HepG2 (cell line): ENCODE measurements at regions not wholly inside any gene's neighbourhood (a gene's known extent, or its start where the extent isn't known, plus 50 kb on each side); places are given as distances from the start of the nearest gene placed in this dataset.
A peak's percentile ranks its signal among the peaks of the same experiment; 100 is the strongest.

ENCODE experiments used
- AHR ChIP-seq: IDR thresholded peaks from 2 replicates; pipeline ENCODE4 v1.6.1; 2018; ENCODE audit warnings: missing genetic modification reagents, missing compliant biosample characterization
- ELF3 ChIP-seq: IDR thresholded peaks from 2 replicates; pipeline ENCODE4 v1.6.1; 2016; ENCODE audit warnings: missing genetic modification reagents, missing compliant biosample characterization
- FOXO1 ChIP-seq: sonication (generic); formaldehyde crosslinking; IDR thresholded peaks from 2 replicates; pipeline ENCODE4 v1.4.0; 2020; ENCODE audit warnings: missing genetic modification reagents
- GATAD2A ChIP-seq: IDR thresholded peaks from 2 replicates; pipeline ENCODE4 v1.6.1; 2016
- LCORL ChIP-seq, 2 experiments: fragments of 450-650 bp in 1 of 2; sonication (generic) in 1 of 2; formaldehyde crosslinking in 1 of 2; IDR thresholded peaks; 2 replicates each; pipeline versions ENCODE4 v1.5.0 to v1.6.1; 2017 to 2020; ENCODE audit warnings: antibody characterized with exemption in 1 of 2, missing genetic modification reagents in 1 of 2
- MED13 ChIP-seq: sonication (generic); formaldehyde crosslinking; IDR thresholded peaks from 2 replicates; pipeline ENCODE4 v1.5.0; 2020; ENCODE audit warnings: missing genetic modification reagents
- NFKB2 ChIP-seq: sonication (generic); formaldehyde crosslinking; IDR thresholded peaks from 2 replicates; pipeline ENCODE4 v1.4.0; 2020; ENCODE audit warnings: missing genetic modification reagents, borderline replicate concordance
- NR2F2 ChIP-seq: IDR thresholded peaks from 2 replicates; pipeline ENCODE4 v1.6.1; 2012; ENCODE audit warnings: low read depth, inconsistent platforms, borderline replicate concordance
- RFXAP ChIP-seq: sonication (generic); formaldehyde crosslinking; IDR thresholded peaks from 2 replicates; pipeline ENCODE4 v1.4.0; 2020; ENCODE audit warnings: missing genetic modification reagents, borderline replicate concordance
- SALL1 ChIP-seq: sonication (generic); formaldehyde crosslinking; IDR thresholded peaks from 2 replicates; pipeline ENCODE4 v1.8.0; 2022; ENCODE audit warnings: mild to moderate bottlenecking, missing genetic modification reagents
- TBX2 ChIP-seq: sonication (generic); formaldehyde crosslinking; IDR thresholded peaks from 2 replicates; pipeline ENCODE4 v1.5.0; 2020; ENCODE audit warnings: missing genetic modification reagents, mild to moderate bottlenecking, borderline replicate concordance
- ZC3H13 ChIP-seq: sonication (generic); formaldehyde crosslinking; IDR thresholded peaks from 2 replicates; pipeline ENCODE4 v1.8.1; 2023; ENCODE audit warnings: mild to moderate bottlenecking, missing genetic modification reagents, moderate library complexity
- ZNF3 ChIP-seq: IDR thresholded peaks from 2 replicates; pipeline ENCODE4 v1.7.0; 2017; ENCODE audit warnings: inconsistent platforms
- ZNF329 ChIP-seq: sonication (generic); formaldehyde crosslinking; IDR thresholded peaks from 2 replicates; pipeline ENCODE4 v1.9.0; 2021; ENCODE audit warnings: low read depth, mild to moderate bottlenecking, missing genetic modification reagents
- ZNF343 ChIP-seq: sonication (generic); formaldehyde crosslinking; IDR thresholded peaks from 2 replicates; pipeline ENCODE4 v1.4.0; 2020; ENCODE audit warnings: mild to moderate bottlenecking, missing genetic modification reagents
- ZNF570 ChIP-seq: sonication (generic); formaldehyde crosslinking; IDR thresholded peaks from 2 replicates; pipeline ENCODE4 v1.4.0; 2020; ENCODE audit warnings: mild to moderate bottlenecking, missing genetic modification reagents, borderline replicate concordance
- ZNF792 ChIP-seq: IDR thresholded peaks from 2 replicates; pipeline ENCODE4 v1.6.1; 2016
- ZNF841 ChIP-seq: sonication (generic); formaldehyde crosslinking; IDR thresholded peaks from 2 replicates; pipeline ENCODE4 v1.8.1; 2023; ENCODE audit warnings: missing genetic modification reagents, borderline replicate concordance
- TF ChIP-seq, protein P1 (sequence below): sonication (generic); formaldehyde crosslinking; IDR thresholded peaks from 2 replicates; pipeline ENCODE4 v1.4.0; 2020; ENCODE audit warnings: missing genetic modification reagents, mild to moderate bottlenecking, borderline replicate concordance
- TF ChIP-seq, protein P2 (sequence below): sonication (generic); formaldehyde crosslinking; IDR thresholded peaks from 2 replicates; pipeline ENCODE4 v1.5.0; 2020; ENCODE audit warnings: missing genetic modification reagents
- TF ChIP-seq, protein P3 (sequence below): sonication (generic); formaldehyde crosslinking; IDR thresholded peaks from 2 replicates; pipeline ENCODE4 v1.4.0; 2020; ENCODE audit warnings: missing genetic modification reagents
- TF ChIP-seq, protein P4 (sequence below), 2 experiments: sonication (generic) in 1 of 2; formaldehyde crosslinking in 1 of 2; IDR thresholded peaks; 2 replicates each; pipeline versions ENCODE4 v1.4.0 to v1.6.1; 2016 to 2020; ENCODE audit warnings: borderline replicate concordance in 1 of 2, low read depth in 1 of 2, mild to moderate bottlenecking in 1 of 2, missing genetic modification reagents in 1 of 2
- TF ChIP-seq, protein P5 (sequence below): sonication (generic); formaldehyde crosslinking; IDR thresholded peaks from 2 replicates; pipeline ENCODE4 v1.4.0; 2020; ENCODE audit warnings: mild to moderate bottlenecking, low read depth, missing genetic modification reagents

DNA sequence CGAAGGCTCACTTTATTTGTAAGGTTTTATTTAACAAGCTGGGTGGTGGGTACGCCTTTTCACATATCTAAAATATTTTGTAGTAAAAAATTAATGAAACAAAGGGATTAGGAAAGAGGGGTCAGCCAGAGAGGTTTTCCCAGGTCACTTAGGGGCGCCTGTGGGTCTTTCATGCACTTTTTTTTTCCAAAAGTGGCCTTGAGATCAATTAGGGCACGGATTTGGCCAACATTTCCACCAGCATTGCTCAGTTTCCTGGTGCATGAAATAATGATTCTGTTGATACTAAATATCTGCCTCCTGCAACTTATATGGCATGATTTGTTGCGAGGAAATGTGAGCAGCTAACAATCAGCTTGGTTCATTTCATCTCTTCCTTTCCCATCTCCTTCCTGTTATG lies 67.6 kb upstream of the ZCCHC2 start (continued):
- peak; percentile 57 for TF ChIP-seq GATAD2A (CRISPR knock-in tag)
- TF ChIP-seq ZC3H13 (CRISPR knock-in tag): no peak
- TF ChIP-seq ZNF343: no peak
- 0 out of 2 replicates have a peak, but pooled peaks have one; percentile 25 for TF ChIP-seq FOXO1
- TF ChIP-seq ZNF792: no peak
- TF ChIP-seq ZNF3 (CRISPR knock-in tag): no peak
- TF ChIP-seq, protein P1, sequence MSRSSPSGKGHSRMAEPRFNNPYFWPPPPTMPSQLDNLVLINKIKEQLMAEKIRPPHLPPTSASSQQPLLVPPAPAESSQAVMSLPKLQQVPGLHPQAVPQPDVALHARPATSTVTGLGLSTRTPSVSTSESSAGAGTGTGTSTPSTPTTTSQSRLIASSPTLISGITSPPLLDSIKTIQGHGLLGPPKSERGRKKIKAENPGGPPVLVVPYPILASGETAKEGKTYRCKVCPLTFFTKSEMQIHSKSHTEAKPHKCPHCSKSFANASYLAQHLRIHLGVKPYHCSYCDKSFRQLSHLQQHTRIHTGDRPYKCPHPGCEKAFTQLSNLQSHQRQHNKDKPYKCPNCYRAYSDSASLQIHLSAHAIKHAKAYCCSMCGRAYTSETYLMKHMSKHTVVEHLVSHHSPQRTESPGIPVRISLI (CRISPR knock-in tag): peak; percentile 96
- TF ChIP-seq RFXAP (CRISPR knock-in tag): no peak
- TF ChIP-seq TBX2 (CRISPR knock-in tag): peak; percentile 52; the same call in 1 of the 2 replicates
- no peak for TF ChIP-seq ZNF841 (CRISPR knock-in tag)
- peak; percentile 90 for TF ChIP-seq NR2F2
- TF ChIP-seq, protein P2, sequence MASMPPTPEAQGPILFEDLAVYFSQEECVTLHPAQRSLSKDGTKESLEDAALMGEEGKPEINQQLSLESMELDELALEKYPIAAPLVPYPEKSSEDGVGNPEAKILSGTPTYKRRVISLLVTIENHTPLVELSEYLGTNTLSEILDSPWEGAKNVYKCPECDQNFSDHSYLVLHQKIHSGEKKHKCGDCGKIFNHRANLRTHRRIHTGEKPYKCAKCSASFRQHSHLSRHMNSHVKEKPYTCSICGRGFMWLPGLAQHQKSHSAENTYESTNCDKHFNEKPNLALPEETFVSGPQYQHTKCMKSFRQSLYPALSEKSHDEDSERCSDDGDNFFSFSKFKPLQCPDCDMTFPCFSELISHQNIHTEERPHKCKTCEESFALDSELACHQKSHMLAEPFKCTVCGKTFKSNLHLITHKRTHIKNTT (CRISPR knock-in tag): no peak
- TF ChIP-seq AHR (CRISPR knock-in tag): no peak
- peak; percentile 96 for TF ChIP-seq MED13 (CRISPR knock-in tag)
- TF ChIP-seq, protein P3, sequence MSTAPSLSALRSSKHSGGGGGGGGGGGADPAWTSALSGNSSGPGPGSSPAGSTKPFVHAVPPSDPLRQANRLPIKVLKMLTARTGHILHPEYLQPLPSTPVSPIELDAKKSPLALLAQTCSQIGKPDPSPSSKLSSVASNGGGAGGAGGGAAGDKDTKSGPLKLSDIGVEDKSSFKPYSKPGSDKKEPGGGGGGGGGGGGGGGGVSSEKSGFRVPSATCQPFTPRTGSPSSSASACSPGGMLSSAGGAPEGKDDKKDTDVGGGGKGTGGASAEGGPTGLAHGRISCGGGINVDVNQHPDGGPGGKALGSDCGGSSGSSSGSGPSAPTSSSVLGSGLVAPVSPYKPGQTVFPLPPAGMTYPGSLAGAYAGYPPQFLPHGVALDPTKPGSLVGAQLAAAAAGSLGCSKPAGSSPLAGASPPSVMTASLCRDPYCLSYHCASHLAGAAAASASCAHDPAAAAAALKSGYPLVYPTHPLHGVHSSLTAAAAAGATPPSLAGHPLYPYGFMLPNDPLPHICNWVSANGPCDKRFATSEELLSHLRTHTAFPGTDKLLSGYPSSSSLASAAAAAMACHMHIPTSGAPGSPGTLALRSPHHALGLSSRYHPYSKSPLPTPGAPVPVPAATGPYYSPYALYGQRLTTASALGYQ (CRISPR knock-in tag): peak; percentile 69
- no peak for TF ChIP-seq NFKB2
- TF ChIP-seq ELF3 (CRISPR knock-in tag): peak; percentile 58
- peak; percentile 37; the same call in 1 of the 2 replicates for TF ChIP-seq SALL1 (CRISPR knock-in tag)
- TF ChIP-seq ZNF329: no peak
- TF ChIP-seq, protein P4, sequence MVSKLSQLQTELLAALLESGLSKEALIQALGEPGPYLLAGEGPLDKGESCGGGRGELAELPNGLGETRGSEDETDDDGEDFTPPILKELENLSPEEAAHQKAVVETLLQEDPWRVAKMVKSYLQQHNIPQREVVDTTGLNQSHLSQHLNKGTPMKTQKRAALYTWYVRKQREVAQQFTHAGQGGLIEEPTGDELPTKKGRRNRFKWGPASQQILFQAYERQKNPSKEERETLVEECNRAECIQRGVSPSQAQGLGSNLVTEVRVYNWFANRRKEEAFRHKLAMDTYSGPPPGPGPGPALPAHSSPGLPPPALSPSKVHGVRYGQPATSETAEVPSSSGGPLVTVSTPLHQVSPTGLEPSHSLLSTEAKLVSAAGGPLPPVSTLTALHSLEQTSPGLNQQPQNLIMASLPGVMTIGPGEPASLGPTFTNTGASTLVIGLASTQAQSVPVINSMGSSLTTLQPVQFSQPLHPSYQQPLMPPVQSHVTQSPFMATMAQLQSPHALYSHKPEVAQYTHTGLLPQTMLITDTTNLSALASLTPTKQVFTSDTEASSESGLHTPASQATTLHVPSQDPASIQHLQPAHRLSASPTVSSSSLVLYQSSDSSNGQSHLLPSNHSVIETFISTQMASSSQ (IDR thresholded peaks at IDR 0.05; ENCODE audit: low read depth): peak; percentile 83
- TF ChIP-seq, protein P4 (CRISPR knock-in tag; IDR thresholded peaks at IDR 0.05; ENCODE audit: borderline replicate concordance): peak; percentile 81; the same call in 1 of the 2 replicates
- TF ChIP-seq ZNF570 (CRISPR knock-in tag): no peak
- no peak for TF ChIP-seq LCORL (IDR thresholded peaks at IDR 0.05)
- TF ChIP-seq LCORL (CRISPR knock-in tag; IDR thresholded peaks at IDR 0.05): no peak
- TF ChIP-seq, protein P5, sequence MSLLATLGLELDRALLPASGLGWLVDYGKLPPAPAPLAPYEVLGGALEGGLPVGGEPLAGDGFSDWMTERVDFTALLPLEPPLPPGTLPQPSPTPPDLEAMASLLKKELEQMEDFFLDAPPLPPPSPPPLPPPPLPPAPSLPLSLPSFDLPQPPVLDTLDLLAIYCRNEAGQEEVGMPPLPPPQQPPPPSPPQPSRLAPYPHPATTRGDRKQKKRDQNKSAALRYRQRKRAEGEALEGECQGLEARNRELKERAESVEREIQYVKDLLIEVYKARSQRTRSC: no peak
